ENCODE measurements at regions not wholly inside any gene's neighbourhood (a gene's known extent, or its start where the extent isn't known, plus 50 kb on each side); places are given as distances from the start of the nearest gene placed in this dataset.

DNA sequence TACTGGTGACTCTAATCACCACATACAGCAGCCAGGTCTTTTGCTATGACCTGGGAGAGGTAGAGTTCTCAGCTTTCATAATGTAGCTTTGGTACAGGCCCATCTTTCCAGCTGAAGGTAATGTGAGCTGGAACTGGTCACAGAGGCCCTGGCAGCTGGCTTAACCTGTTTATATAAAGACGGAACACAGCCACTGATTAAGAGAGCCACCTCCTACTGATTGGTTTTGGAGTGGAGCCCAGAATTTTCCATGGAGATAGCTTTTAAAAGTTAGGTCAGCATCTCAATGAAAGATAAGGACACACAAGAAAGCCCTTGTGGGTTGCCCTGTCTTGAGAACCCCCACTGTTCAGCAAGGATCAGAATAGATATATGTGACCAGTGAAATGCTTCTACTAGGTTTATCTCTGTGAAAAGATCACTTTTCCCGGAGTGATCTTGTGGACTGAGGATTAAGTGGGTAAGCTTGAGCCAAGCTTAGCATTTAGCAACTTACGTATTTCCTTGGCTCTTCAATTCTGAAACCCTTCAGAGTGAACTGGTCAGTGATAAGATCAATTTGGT, 213.7 kb upstream of the CITED2 start (continued):
- TF ChIP-seq, protein P1, sequence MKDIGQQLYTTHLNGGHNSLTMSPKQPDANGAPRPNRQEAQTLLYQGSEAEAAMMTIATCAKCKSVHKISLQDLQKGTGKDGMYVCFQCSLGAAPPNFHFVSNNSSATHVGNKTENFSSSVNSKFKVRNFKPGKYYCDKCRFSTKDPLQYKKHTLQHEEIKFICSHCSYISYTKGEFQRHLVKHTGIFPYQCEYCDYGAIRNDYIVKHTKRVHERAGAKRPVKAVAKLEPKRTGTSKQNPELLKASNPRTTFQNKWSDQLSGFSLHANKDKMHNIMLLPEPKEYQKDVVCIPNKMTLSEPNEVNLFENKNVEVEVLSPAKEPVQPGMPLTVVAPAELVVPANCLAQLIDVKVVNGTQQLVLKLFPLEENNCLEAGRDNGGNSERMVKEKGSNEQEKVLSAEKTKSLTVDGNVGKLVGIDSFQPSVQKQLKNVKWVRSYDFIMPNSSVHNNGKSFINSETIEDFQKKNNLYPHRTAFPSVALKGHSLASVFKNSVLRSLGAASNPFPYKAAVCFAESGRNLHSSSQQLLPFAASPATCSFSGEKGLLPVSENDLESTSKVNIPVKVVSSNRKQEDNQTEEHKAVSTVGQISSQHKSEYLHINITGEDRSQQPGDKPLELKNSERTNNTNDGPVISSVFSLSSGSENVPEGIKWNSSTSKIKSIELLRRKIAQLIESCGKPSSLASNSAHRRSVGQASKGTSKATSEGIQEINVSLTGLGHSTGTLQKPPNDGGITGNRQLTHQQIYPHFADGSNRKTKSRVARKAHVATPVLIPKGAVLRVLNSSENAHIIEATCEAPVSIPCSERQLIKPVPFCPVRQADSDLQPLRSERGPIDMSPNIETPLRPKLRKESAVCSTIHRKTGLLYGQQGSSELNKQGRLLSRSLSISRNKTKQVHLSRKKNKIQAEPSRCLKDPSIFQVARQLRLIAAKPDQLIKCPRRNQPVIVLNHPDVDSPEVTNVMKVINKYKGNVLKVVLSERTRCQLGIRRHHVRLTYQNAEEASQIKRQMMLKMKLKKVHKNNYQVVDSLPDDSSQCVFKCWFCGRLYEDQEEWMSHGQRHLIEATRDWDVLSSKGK (CRISPR knock-in tag; IDR thresholded peaks at IDR 0.05), result no peak
- TF ChIP-seq CC2D1A (IDR thresholded peaks at IDR 0.05), result peak; percentile 99
- no peak for TF ChIP-seq ZNF239 (CRISPR knock-in tag; IDR thresholded peaks at IDR 0.05)
- TF ChIP-seq MXI1 (IDR thresholded peaks at IDR 0.05; ENCODE audit: low read depth, low read length), result no peak
- TF ChIP-seq ZNF347 (CRISPR knock-in tag; IDR thresholded peaks at IDR 0.05; ENCODE audit: low read depth), result no peak
- TF ChIP-seq, protein P2, sequence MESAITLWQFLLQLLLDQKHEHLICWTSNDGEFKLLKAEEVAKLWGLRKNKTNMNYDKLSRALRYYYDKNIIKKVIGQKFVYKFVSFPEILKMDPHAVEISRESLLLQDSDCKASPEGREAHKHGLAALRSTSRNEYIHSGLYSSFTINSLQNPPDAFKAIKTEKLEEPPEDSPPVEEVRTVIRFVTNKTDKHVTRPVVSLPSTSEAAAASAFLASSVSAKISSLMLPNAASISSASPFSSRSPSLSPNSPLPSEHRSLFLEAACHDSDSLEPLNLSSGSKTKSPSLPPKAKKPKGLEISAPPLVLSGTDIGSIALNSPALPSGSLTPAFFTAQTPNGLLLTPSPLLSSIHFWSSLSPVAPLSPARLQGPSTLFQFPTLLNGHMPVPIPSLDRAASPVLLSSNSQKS (CRISPR knock-in tag; IDR thresholded peaks at IDR 0.05), result no peak
- TF ChIP-seq NFXL1 (CRISPR knock-in tag; IDR thresholded peaks at IDR 0.05), result no peak
- TF ChIP-seq TEAD2 (tag; IDR thresholded peaks at IDR 0.05), result no peak
- no peak for TF ChIP-seq ELF2 (CRISPR knock-in tag; IDR thresholded peaks at IDR 0.05)
- TF ChIP-seq ZBTB17 (CRISPR knock-in tag; IDR thresholded peaks at IDR 0.05), result no peak
- 0 out of 2 replicates have a peak, but pooled peaks have one; percentile 17 for TF ChIP-seq L3MBTL2 (IDR thresholded peaks at IDR 0.05)
- TF ChIP-seq, protein P3, sequence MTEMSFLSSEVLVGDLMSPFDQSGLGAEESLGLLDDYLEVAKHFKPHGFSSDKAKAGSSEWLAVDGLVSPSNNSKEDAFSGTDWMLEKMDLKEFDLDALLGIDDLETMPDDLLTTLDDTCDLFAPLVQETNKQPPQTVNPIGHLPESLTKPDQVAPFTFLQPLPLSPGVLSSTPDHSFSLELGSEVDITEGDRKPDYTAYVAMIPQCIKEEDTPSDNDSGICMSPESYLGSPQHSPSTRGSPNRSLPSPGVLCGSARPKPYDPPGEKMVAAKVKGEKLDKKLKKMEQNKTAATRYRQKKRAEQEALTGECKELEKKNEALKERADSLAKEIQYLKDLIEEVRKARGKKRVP (CRISPR knock-in tag; IDR thresholded peaks at IDR 0.05), result no peak
- TF ChIP-seq HDAC2 (IDR thresholded peaks at IDR 0.05), result peak; percentile 50; the same call in 1 of the 2 replicates
- TF ChIP-seq, protein P4, sequence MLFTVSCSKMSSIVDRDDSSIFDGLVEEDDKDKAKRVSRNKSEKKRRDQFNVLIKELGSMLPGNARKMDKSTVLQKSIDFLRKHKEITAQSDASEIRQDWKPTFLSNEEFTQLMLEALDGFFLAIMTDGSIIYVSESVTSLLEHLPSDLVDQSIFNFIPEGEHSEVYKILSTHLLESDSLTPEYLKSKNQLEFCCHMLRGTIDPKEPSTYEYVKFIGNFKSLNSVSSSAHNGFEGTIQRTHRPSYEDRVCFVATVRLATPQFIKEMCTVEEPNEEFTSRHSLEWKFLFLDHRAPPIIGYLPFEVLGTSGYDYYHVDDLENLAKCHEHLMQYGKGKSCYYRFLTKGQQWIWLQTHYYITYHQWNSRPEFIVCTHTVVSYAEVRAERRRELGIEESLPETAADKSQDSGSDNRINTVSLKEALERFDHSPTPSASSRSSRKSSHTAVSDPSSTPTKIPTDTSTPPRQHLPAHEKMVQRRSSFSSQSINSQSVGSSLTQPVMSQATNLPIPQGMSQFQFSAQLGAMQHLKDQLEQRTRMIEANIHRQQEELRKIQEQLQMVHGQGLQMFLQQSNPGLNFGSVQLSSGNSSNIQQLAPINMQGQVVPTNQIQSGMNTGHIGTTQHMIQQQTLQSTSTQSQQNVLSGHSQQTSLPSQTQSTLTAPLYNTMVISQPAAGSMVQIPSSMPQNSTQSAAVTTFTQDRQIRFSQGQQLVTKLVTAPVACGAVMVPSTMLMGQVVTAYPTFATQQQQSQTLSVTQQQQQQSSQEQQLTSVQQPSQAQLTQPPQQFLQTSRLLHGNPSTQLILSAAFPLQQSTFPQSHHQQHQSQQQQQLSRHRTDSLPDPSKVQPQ (CRISPR knock-in tag; IDR thresholded peaks at IDR 0.05; ENCODE audit: borderline replicate concordance), result no peak
- TF ChIP-seq ZNF253 (CRISPR knock-in tag; conservative IDR thresholded peaks at IDR 0.05), result no peak
- TF ChIP-seq KLF16 (IDR thresholded peaks at IDR 0.05), result peak; percentile 31; the same call in 1 of the 2 replicates
- no peak for TF ChIP-seq ZBTB1 (CRISPR knock-in tag; IDR thresholded peaks at IDR 0.05; ENCODE audit: borderline replicate concordance, low read depth)
- no peak for TF ChIP-seq PRPF4 (IDR thresholded peaks at IDR 0.05; ENCODE audit: insufficient read depth, low read depth, low read length, poor library complexity, severe bottlenecking)
- no peak for TF ChIP-seq ILK (tag; IDR thresholded peaks at IDR 0.05; ENCODE audit: borderline replicate concordance, low read depth)

Data from K562 (cell line).